GM23338 (cell line): ENCODE measurements at regions not wholly inside any gene's neighbourhood (a gene's known extent, or its start where the extent isn't known, plus 50 kb on each side); places are given as distances from the start of the nearest gene placed in this dataset.

ENCODE experiments used
- ATAC-seq: fragments of 200-7000 bp; cut with Tn5 transposase; 3 replicates; pipeline ENCODE4 v1.9.1; 2020
- DNase-seq: peaks from one replicate; pipeline ENCODE4 v3.0.0-alpha.2; 2015; ENCODE audit warnings: low spot score
- H2AFZ ChIP-seq: fragments of 200-600 bp; sonication (generic); 2 replicates; pipeline ENCODE4 v1.8.0; 2016; ENCODE audit warnings: antibody characterized with exemption, mild to moderate bottlenecking, moderate library complexity
- H3F3A ChIP-seq: fragments of 200-600 bp; sonication (generic); replicated peaks from 2 replicates; pipeline ENCODE4 v1.8.0; 2017; ENCODE audit warnings: antibody characterized with exemption, mixed run types, low read depth
- H3K27ac ChIP-seq: fragments of 200-600 bp; sonication (generic); 2 replicates; pipeline ENCODE4 v1.6.1; 2016; ENCODE audit warnings: low read depth
- H3K27me3 ChIP-seq: fragments of 200-600 bp; sonication (generic); 2 replicates; pipeline ENCODE4 v1.8.0; 2016; ENCODE audit warnings: mild to moderate bottlenecking, mixed run types, moderate library complexity; ENCODE audit not compliant: insufficient read depth
- H3K36me3 ChIP-seq: fragments of 200-600 bp; sonication (generic); 2 replicates; pipeline ENCODE4 v1.8.0; 2016; ENCODE audit warnings: mild to moderate bottlenecking; ENCODE audit not compliant: insufficient read depth
- H3K4me1 ChIP-seq: fragments of 200-600 bp; sonication (generic); 2 replicates; pipeline ENCODE4 v1.8.0; 2016; ENCODE audit warnings: mild to moderate bottlenecking, moderate library complexity; ENCODE audit not compliant: insufficient read depth
- H3K4me2 ChIP-seq: fragments of 200-600 bp; sonication (generic); 2 replicates; pipeline ENCODE4 v1.7.1; 2017; ENCODE audit warnings: mixed run types
- H3K4me3 ChIP-seq: fragments of 200-600 bp; sonication (generic); 2 replicates; pipeline ENCODE4 v1.6.1; 2016; ENCODE audit warnings: mixed run types
- H3K79me2 ChIP-seq: fragments of 200-600 bp; sonication (generic); replicated peaks from 2 replicates; pipeline ENCODE4 v1.8.0; 2017; ENCODE audit warnings: mild to moderate bottlenecking; ENCODE audit not compliant: insufficient read depth
- H3K9me2 ChIP-seq: fragments of 200-600 bp; sonication (generic); 2 replicates; pipeline ENCODE4 v1.8.0; 2017; ENCODE audit not compliant: insufficient read depth
- H4K20me1 ChIP-seq: fragments of 200-600 bp; sonication (generic); replicated peaks from 2 replicates; pipeline ENCODE4 v1.8.0; 2017; ENCODE audit warnings: mild to moderate bottlenecking; ENCODE audit not compliant: insufficient read depth
- H3K27ac Mint-ChIP-seq: 2 replicates; pipeline ENCODE4 v1.8.0; 2020; ENCODE audit warnings: inconsistent platforms, mild to moderate bottlenecking, moderate library complexity, mixed read lengths
- H3K27me3 Mint-ChIP-seq: 3 replicates; pipeline ENCODE4 v1.8.0; 2022; ENCODE audit warnings: low read depth, mild to moderate bottlenecking, moderate library complexity, mixed read lengths, inconsistent platforms; ENCODE audit not compliant: insufficient read depth, poor library complexity
- H3K36me3 Mint-ChIP-seq: 3 replicates; pipeline ENCODE4 v1.8.0; 2021; ENCODE audit warnings: low read depth, mild to moderate bottlenecking, inconsistent platforms, moderate library complexity, mixed read lengths
- H3K4me1 Mint-ChIP-seq: 3 replicates; pipeline ENCODE4 v1.8.0; 2020; ENCODE audit warnings: mild to moderate bottlenecking, inconsistent platforms, mixed read lengths
- H3K4me3 Mint-ChIP-seq: 3 replicates; pipeline ENCODE4 v1.8.0; 2021; ENCODE audit warnings: moderate library complexity, mild to moderate bottlenecking, inconsistent platforms, mixed read lengths
- H3K9me3 Mint-ChIP-seq: 3 replicates; pipeline ENCODE4 v1.8.0; 2020; ENCODE audit warnings: moderate library complexity, mild to moderate bottlenecking, inconsistent platforms, mixed read lengths
- EZH2phosphoT487 ChIP-seq: fragments of 200-600 bp; sonication (generic); IDR thresholded peaks from one replicate; pipeline ENCODE4 v1.8.1; 2018; ENCODE audit warnings: antibody characterized with exemption; ENCODE audit not compliant: unreplicated experiment
- JUNB ChIP-seq: IDR thresholded peaks from one replicate; pipeline ENCODE4 v1.6.1; 2016; ENCODE audit warnings: antibody characterized with exemption; ENCODE audit not compliant: unreplicated experiment
- NANOG ChIP-seq: IDR thresholded peaks from 2 replicates; pipeline ENCODE4 v1.6.1; 2016; ENCODE audit warnings: antibody characterized with exemption, borderline replicate concordance
- STAT1 ChIP-seq: IDR thresholded peaks from one replicate; pipeline ENCODE4 v1.6.1; 2016; ENCODE audit warnings: antibody characterized with exemption; ENCODE audit not compliant: unreplicated experiment
- ZNF331 ChIP-seq: fragments of 250-450 bp; sonication (Bioruptor Pico); IDR thresholded peaks from 2 replicates; pipeline ENCODE4 v1.5.0; 2020; ENCODE audit warnings: low read depth, mild to moderate bottlenecking, moderate library complexity
- TF ChIP-seq, protein P1 (sequence below): fragments of 250-450 bp; sonication (Bioruptor Pico); IDR thresholded peaks from 2 replicates; pipeline ENCODE4 v1.5.0; 2020; ENCODE audit warnings: mild to moderate bottlenecking, moderate library complexity

DNA sequence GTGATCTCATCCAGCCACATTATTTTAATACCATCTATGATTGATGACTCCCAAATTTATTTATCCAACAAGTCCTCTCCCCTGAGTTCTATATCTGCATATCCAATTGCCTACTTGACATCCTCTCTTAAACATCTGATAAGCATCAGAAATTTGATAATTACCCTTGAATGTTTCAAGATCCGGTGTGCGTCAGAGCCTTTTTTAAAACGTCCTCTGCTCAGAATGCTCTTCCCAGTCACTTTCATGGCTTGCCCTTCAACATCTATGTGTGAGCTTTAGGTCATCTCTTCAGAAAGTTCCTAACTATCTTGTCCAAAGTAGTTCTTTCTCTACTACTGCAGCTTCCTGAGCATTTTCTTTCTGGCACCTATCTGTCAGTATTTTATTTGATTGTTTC lies 364.3 kb downstream of the PLPP3 start (continued):
- TF ChIP-seq, protein P1, sequence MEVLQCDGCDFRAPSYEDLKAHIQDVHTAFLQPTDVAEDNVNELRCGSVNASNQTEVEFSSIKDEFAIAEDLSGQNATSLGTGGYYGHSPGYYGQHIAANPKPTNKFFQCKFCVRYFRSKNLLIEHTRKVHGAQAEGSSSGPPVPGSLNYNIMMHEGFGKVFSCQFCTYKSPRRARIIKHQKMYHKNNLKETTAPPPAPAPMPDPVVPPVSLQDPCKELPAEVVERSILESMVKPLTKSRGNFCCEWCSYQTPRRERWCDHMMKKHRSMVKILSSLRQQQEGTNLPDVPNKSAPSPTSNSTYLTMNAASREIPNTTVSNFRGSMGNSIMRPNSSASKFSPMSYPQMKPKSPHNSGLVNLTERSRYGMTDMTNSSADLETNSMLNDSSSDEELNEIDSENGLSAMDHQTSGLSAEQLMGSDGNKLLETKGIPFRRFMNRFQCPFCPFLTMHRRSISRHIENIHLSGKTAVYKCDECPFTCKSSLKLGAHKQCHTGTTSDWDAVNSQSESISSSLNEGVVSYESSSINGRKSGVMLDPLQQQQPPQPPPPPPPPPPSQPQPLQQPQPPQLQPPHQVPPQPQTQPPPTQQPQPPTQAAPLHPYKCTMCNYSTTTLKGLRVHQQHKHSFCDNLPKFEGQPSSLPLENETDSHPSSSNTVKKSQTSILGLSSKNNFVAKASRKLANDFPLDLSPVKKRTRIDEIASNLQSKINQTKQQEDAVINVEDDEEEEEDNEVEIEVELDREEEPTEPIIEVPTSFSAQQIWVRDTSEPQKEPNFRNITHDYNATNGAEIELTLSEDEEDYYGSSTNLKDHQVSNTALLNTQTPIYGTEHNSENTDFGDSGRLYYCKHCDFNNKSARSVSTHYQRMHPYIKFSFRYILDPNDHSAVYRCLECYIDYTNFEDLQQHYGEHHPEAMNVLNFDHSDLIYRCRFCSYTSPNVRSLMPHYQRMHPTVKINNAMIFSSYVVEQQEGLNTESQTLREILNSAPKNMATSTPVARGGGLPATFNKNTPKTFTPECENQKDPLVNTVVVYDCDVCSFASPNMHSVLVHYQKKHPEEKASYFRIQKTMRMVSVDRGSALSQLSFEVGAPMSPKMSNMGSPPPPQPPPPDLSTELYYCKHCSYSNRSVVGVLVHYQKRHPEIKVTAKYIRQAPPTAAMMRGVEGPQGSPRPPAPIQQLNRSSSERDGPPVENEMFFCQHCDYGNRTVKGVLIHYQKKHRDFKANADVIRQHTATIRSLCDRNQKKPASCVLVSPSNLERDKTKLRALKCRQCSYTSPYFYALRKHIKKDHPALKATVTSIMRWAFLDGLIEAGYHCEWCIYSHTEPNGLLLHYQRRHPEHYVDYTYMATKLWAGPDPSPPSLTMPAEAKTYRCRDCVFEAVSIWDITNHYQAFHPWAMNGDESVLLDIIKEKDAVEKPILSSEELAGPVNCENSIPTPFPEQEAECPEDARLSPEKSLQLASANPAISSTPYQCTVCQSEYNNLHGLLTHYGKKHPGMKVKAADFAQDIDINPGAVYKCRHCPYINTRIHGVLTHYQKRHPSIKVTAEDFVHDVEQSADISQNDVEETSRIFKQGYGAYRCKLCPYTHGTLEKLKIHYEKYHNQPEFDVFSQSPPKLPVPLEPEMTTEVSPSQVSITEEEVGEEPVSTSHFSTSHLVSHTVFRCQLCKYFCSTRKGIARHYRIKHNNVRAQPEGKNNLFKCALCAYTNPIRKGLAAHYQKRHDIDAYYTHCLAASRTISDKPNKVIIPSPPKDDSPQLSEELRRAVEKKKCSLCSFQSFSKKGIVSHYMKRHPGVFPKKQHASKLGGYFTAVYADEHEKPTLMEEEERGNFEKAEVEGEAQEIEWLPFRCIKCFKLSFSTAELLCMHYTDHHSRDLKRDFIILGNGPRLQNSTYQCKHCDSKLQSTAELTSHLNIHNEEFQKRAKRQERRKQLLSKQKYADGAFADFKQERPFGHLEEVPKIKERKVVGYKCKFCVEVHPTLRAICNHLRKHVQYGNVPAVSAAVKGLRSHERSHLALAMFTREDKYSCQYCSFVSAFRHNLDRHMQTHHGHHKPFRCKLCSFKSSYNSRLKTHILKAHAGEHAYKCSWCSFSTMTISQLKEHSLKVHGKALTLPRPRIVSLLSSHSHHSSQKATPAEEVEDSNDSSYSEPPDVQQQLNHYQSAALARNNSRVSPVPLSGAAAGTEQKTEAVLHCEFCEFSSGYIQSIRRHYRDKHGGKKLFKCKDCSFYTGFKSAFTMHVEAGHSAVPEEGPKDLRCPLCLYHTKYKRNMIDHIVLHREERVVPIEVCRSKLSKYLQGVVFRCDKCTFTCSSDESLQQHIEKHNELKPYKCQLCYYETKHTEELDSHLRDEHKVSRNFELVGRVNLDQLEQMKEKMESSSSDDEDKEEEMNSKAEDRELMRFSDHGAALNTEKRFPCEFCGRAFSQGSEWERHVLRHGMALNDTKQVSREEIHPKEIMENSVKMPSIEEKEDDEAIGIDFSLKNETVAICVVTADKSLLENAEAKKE = no peak

DNA sequence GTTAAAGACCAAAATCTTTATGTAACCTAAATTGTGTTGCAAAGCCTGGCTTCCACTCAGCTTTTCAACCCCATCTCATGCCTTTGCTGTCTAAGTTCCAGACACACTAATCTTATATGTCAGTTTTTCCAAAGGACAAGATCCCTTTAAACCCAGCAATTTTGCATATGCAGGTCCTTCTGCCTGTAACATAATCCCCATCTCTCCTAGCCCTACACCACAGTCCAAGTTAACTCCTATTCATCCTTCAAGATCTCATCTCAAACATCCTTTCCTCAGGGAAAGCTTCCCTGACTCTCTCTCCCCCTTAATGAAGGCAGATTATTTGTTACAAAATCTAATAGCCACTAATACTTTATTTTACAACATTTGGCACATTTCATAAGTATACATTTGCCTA lies 366.3 kb downstream of the PLPP3 start:
- no peaks in the 10 kb centered on the region for H3K27me3 Mint-ChIP-seq
- no peaks in the 10 kb centered on the region for H3K36me3 ChIP-seq
- ATAC-seq = no peak

More for the DNA sequence above, 366.3 kb downstream of the PLPP3 start:
- no peaks in the 10 kb centered on the region; the same call in 2 of the 3 replicates for H3K4me1 Mint-ChIP-seq
- no peaks in the 10 kb centered on the region for H3K9me3 Mint-ChIP-seq
- Histone ChIP-seq H3K27me3 (no peaks in the 10 kb centered on the region), H3K79me2 (no peaks in the 10 kb centered on the region), H3K4me3 (no peak overlapping the region), H3K4me2 (no peak overlapping the region), H3K4me1 (no peaks in the 10 kb centered on the region), H3K27ac (no peak overlapping the region), H2AFZ (no peak overlapping the region), H3K9me2 (peaks cover 9% of the 10 kb centered on the region; the same call in 1 of the 2 replicates), H4K20me1 (no peaks in the 10 kb centered on the region), H3F3A (no peaks in the 10 kb centered on the region)
- H3K4me3 Mint-ChIP-seq = no peak overlapping the region
- no peak for DNase-seq
- no peak for TF ChIP-seq EZH2phosphoT487
- TF ChIP-seq, protein P1 = no peak
- TF ChIP-seq STAT1 = no peak
- TF ChIP-seq ZNF331 = no peak
- no peak for TF ChIP-seq NANOG
- no peak for TF ChIP-seq JUNB
- no peaks in the 10 kb centered on the region for H3K36me3 Mint-ChIP-seq
- H3K27ac Mint-ChIP-seq = no peak overlapping the region
